ENCODE measurements at regions not wholly inside any gene's neighbourhood (a gene's known extent, or its start where the extent isn't known, plus 50 kb on each side); places are given as distances from the start of the nearest gene placed in this dataset.
"Not testable (repeated sequence)": the region's sequence is repeated elsewhere in the genome, so short reads cannot be mapped to it uniquely, and the experiment has no call there.

DNA sequence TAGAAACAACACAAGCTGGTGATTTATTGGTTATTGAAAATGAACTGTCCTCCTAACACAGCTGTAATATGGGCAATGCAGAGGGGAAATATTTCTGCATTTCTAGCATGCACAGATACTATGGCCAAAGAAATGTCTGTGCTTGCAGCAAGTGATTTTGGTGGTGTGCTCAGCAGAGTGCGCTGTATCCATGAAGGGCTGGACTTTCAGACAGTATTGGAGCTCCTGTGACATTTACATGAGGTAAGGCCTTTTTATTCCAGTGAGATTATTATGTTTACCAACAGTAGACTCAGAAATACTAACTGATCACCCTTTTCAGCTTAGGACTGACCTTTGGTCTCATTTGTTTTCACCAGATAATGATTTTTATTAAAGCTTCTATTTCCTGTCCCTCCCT is 1302.6 kb upstream of the EPHA6 start:
- no peak for DNase-seq

DNA sequence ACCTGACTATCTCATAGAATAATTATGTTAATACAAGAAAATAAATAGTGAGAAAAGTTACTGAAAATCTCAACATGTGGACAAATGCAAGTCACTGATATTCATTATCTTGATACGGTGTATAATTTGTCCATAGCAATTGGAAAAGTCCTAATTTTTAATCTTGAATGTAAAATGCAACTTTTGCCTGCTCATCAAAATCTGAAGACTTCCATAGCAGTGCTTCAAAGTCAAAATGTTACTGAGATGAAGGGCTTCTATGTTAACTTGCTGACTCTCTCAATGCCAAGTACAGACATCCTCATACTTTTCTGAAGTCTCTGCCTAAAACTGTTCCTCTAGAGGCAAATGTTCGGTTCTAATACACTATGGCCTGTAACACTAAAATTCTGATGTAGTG is 1300.1 kb upstream of the EPHA6 start:
- DNase-seq, result no peak

DNA sequence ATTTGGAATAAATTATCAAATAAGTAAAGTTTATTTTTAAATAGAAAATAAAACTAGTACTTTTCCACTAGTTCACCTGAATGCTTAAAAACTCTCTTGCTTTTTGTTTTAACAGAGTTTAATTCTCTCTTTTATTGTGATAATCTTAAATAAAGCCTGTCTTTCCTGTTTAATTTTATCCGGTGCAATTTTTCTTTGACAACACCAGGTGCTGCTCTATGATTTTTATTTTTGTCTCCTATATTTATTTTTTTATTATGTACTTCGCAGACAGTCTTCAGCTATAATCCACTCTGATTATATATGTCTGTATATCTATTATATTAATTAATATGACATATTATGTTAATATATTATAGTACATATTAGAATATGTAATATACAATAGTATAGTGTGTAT is 1293.0 kb upstream of the EPHA6 start:
- no peak for DNase-seq

DNA sequence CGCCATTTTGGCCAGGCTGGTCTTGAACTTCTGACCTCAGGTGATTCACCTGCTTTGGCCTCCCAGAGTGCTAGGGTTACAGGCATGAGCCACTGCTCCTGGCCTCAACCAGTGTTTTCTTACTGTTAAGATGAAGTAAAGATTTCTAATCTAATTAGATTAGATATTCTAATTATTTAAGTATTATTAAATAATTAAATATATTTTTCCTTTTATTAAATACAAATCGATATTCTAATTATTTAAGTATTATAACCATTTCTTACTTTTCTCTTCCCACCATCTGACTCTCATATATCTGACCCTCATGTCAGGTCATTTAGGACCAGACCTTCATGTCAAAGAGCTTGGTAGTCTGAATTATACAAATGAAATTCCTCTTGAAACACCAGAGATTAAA is 1291.9 kb upstream of the EPHA6 start:
- DNase-seq, result no peak

DNA sequence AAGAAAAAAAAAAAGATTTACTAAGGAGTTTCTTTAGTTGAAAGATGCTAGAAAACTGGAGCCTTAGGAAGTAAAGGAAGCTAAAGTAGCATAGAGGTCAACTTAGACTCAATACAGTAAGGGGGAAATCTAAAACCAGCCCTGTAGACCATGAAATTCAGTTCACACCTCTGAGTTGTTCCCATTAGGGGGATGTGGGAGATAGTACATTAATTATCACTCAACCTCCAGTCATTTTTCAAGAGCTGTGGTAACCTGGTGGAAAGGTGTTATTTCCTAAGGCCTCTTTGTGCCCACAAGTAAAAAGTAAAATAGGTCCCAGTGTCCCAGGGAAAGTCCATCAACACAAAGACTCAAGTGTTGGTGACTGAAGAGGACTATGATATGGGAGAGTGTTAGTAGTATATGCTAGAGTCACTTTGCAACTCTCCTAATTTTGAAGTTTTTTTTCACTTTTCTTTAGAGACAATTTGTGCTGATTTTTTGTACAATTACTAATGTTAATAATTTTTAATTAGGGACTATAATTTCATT is 1274.4 kb upstream of the EPHA6 start:
- no peak for DNase-seq

DNA sequence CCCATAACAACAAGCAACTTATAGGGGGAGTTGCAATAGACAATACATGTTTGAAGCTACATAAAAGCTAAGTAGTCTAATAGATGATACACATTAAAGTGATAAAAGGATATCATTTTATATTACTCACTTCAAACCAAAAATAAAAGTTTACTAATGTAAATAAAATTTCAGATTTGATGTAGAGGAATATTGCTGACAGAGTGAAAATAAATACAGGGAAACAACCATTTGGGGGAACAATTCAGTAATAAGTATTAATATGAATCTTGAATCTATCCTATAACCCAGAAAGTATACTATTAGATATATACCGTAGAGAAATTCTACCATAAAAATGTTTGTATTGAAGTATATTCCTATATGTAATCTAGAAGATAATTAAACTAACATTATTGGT is 1248.9 kb upstream of the EPHA6 start:
- DNase-seq, result no peak

DNA sequence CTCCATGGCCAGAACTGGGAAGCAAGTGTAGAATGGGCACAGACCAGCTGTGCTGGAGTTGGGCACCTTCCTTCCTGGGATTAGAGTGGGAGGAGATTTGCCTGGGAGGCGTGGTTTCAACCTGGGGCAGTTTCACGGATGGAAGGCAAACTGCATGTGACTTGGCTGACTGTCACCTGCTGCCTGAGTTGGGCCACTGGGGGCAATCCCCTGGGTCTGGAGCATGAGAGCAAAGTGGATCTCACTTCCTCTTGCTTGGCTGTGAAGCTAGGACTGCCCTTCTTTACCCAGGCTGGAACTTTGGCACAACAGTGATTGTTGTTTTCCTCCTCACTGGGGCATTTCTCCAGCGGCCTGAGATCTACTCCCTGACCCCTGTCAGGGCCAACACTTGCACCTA is 1247.0 kb upstream of the EPHA6 start:
- no peak for DNase-seq

DNA sequence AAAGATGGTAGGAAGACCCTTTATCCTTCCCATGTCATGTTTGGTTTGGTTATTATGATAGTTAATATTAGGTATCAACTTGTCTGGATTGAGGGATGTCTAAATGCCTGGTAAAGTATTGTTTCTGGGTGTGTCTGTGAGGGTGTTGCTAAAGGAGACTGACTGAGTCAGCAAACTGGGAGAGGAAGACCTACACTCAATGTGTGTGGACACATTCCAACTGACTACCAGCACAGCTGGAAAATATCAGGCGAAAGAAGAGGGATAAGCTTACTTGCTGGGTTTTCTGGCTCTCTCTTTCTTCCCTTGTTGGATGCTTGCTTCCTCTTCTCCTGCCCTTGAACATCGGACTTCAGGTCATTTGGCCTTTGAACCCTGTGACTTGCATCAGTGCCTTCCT is 1227.6 kb upstream of the EPHA6 start:
- no peak for DNase-seq

DNA sequence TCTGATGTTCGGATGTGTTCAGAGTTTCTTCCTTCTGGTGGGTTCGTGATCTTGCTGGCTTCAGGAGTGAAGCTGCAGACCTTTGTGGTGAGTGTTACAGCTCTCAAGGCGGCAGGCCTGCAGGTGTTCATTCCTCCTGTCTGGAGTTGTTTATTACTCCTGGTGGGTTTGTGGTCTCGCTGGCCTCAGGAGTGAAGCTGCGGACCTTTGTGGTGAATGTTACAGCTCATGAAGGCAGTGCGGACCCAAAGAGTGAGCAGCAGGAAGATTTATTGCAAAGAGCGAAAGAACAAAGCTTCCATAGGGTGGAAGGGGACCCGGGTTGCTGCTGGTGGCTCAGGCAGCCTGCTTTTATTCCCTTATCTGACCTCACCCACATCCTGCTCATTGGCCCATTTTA is 1226.8 kb upstream of the EPHA6 start:
- DNase-seq, result not testable (repeated sequence)

DNA sequence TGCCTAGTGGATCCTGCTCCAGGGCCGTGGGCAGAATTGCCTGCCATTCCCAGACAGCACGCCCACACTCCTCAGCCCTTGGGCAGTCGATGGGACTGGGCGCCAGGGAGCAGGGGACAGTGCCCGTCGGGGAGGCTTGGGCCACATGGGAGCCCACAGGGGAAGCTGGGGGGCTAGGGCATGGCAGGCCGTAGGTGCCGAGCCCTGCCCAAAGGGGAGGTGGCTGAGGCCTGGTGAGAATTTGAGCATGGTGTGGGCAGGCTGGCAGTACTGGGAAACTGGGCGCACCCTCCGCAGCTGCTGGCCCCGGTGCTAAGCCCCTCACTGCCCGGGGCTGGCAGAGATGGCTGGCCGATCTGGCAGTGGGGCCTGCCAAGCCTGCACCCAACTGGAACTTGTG is 1225.9 kb upstream of the EPHA6 start:
- no peak for DNase-seq

DNA sequence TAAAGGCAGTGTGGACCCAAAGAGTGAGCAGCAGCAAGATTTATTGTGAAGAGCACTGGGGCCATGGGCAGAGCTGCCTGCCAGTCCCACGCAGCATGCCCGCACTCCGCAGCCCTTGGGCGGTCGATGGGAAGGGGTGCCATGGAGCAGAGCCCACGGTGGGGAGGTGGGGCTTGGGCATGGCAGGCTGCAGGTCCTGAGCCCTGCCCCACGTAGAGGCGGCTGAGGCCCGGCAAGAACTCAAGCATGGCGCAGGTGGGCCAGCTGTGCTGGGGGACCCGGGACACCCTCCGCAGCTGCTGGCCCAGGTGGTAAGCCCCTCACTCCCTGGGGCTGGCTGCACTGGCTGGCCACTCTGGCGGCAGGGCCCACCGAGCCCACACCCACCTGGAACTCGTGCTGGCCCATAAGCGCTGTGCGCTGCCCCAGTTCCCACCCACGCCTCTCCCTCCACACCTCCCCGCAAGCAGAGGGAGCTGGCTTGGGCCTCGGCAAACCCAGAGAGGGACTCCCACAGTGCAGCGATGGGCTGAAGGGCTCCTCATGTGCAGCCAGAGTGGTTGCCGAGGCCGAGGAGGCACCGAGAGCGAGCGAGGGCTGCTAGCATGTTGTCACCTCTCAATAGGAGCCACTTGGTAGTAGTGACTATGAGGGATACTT is 1218.8 kb upstream of the EPHA6 start:
- no peak for DNase-seq

DNA sequence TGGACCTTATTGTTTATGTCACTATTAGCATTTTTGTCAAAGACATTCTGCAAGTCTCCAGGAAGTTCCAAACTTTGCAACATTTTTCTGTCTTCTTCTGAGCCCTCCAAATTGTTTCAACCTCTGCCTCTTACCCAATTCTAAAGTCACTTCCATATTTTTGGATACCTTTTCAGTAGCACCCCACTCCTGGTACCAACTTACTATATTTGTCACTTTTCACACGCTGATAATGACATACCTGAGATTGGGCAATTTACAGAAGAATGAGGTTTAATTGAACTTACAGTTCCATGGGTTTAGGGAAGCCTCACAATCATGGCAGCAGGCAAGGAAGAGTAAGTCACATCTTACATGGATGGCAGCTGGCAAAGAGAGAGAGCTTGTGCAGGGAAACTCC is 1206.5 kb upstream of the EPHA6 start:
- no peak for DNase-seq

DNA sequence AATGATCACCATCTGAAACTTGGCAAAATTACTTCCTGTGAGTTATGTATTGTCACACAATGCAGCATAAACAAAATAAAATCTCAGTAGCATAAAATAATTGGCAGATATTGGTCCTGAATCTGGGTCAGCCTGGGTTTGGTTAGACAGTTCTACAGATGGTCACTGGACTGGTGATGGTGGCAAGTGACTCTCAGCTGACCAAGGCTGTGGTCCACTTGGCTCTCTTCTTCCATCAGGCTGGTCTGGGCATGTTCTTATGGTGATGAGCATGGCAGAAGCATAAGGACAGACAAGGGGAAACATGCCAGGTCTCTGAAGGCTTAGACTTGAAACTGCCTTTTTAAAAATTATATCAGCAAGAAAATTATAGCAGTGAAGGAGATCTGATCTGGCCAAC is 1205.0 kb upstream of the EPHA6 start:
- DNase-seq, result no peak

DNA sequence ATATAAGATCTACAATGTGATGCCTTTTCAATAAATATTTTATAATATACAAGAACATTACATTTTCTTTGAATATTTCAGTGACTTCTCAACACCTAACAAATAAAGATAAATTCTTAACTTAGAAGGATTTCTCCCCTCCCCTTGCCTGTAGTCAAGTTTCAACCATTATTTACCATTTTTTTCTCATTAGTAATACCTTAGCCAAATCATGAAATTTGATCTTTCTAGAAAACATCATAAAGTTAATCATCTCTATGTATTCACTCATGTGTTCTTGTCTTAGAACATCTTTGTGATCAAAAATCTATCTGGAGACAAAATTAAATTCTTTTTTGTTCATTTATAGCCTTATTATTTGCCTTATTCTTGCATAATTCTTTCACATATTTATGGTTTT is 1201.8 kb upstream of the EPHA6 start:
- DNase-seq, result no peak

DNA sequence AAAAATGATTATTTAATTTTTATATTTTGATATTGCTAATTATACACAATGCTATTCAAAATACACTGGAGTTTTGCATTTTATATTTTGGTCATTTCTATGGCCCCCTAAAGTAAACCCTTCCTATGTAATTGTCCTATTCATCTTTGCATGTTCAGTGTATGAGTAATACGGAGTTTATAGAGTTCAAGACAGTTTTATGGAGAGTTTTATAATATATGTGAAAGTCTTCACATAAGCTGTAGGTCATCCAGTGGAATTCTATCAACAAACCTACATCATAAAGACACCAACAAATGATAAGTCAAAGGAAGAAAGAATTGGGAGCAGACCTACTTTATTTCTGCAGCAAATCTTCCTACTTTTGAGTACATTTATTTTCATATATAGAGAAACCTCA is 1200.4 kb upstream of the EPHA6 start:
- DNase-seq, result no peak

DNA sequence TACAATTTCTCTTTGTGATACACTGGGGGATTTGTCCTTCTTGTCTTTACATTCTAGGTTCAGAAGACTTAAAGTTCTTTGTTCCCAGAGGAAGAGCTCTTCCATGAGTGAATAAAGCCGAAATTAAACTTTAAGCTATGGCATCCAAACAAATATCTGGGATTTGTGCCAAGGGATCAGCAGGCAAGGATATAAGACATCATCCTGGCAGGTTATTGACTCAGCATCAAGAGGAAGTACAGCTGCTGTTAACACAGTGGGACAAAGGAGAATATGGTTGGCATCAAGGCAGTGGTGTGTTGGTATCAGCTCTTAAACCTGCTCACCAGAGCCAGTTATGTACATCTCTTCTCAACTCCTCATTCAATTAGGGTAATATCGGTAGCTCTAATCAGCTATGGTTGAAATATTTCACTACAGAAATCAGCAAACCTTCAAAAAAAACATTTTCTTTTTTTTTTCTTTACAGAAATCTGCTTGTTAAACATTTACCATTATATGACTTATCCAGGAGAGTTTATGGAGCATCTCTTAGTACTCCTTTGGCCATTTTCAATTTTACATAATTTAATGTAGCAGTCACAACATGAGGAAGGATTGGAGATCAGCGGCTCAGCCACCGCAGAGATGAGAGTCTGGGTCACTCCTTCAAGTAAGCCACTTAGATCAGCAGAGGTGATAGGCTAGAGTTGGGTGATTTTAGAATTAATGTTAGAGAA is 1198.6 kb upstream of the EPHA6 start:
- no peak for DNase-seq

DNA sequence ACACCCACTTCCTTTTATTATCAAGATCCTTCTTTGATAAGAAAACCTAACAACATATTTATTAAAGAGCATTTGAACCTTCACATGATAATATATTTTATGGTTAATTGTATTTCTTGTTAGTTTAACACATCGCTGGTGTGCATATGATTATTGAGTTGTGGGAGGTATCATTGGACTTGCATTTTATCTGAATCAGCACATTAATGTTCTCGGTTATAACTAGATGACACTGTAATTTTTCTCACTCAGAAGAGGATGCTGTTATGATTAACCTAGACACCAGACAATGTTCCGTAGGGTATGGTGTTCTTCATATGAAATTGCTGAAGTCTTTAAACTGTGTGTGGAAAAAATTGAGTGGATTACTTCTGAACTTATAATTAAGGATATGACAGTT is 1188.3 kb upstream of the EPHA6 start:
- DNase-seq, result no peak

DNA sequence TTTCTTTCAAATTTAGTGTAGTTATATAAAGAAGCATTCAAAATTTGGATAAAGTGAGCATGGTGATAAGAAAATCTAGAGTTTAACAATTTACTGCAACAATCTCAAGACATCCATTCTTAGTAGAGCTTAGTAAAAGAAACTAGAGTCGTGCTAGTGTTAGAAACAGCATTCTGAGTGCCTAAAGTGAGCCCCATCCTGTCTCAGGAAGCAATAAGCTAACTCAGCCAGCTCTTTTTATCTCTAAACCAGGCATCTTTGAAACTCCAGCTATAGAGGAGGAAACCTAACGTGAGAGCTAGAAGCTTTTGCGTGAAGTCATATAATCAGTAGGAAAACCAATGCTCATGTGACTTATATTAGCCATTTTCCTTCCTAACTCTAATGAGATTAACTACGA is 1187.1 kb upstream of the EPHA6 start:
- no peak for DNase-seq

DNA sequence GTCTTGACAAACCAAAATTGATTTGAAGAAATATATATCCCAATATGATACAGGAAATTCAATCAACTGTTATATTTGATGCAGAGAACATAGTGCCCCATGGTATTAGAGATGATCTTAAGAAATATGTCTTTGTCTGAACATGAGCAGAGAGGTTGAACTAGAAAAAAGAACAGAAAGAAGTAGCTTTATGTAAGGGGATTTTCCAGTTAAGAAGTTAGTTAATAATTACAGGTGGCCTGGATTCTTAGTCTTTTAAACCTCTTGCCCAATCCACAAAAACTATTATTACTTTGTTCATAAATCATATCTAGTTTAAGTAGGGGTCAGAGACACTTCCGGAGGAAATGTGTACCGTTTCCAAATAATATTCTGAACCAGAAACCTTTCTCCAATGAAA is 1186.7 kb upstream of the EPHA6 start:
- DNase-seq, result no peak

DNA sequence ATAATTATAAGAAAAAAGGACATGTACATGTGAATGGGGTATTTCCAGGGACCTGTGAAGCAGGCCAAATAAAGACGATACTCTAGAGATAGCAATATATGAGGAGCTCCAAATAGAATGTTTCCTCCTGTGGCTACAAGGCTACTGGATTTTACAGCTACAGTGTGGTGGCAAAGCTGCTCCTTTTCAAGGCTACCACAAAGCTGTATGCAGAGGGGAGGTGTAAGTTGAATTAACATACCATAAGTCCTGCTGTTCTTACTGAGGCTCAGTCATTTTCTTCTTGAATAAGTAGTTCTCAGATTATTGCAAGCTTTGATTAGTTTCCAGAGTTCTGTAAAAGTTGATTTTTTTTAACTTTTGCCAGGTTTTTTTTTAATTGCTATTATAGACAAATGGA is 1184.6 kb upstream of the EPHA6 start:
- DNase-seq, result no peak

DNA sequence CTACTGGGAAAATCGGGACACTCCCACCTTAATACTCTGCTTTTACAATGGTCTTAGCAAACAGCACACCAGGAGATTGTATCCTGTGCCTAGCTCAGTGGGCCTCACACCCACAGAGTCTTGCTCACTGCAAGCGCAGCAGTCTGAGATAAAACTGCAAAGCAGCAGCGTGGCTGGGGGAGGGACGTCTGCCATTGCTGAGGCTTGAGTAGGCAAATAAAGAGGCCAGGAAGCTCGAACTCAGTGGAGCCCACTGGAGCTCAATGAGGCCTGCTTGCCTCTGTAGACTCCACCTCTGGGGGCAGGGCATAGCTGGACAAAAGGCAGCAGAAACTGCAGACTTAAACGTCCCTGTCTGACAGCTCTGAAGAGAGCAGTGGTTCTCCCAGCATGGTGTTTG is 1169.1 kb upstream of the EPHA6 start:
- no peak for DNase-seq

DNA sequence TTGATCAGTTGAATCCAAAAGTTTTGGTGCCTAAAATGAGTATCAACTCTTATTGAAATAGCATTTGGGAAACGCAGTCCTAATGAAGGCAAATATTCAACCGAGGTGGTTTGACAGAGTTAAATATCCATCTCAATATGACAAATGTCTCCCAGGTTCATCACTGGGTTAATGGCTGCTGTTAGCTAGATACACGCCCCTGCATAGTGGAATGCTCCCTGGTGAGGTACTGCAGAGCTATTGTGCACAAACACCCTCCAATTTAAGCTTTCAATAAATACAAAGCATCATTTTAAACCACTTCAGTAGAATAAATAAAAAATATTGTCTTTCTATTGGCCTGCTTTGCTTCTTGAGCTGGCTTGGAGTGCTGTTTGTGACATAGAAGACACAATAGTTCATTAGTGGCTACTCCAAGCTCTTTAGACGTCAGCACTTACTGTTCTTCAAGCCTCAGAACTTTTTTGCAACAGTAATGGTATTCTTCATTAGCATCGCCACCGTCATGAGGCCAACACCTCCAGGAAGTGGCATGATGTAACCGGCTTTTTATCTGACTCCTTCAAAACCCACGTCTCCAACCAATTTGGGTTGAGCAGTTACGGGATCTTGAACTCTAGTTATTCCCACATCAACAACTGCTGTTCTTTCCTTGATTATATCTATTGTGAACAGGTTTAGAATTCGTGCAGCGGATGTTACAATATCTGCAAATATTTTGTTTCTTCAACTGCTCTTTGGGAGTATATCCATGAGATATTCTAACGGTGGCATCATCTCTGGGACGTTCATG is 1159.6 kb upstream of the EPHA6 start:
- DNase-seq, result no peak

DNA sequence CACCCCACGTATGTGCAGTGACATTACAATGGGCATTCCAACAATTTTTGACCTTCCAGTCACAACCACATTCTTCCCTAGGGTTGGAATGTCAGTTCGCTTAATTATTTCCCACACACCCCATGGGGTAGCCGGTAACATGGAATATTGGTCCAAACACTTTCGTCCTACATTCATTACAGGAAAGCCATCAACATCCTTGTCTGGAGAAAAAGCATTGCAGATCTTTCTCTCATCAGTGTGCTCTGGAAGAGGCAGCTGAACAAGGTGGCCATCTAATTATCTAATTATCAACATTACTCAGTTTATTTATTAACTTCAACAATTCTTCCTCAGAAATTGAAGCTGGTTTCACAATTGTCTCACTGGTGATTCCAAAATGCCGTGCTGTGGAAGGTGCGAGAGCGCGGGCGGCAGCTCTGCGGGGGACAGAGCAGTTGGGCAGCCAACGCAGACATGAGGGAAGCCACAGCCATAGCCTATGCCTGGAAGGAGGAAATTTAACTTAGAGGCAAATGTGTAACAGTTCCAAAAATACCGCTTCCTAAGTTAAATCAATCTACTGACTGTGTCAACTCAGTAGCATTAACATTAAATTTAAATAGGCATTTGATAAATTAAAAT is 1158.9 kb upstream of the EPHA6 start:
- DNase-seq, result no peak
